GM12873 (cell line): ENCODE measurements at regions not wholly inside any gene's neighbourhood (a gene's known extent, or its start where the extent isn't known, plus 50 kb on each side); places are given as distances from the start of the nearest gene placed in this dataset.

Experiments
- TF ChIP-seq, protein P1 (sequence below): IDR thresholded peaks from 2 replicates; pipeline ENCODE4 v1.5.1; 2012; ENCODE audit warnings: low read depth, mild to moderate bottlenecking, moderate library complexity, low read length, control low read depth; ENCODE audit not compliant: insufficient read depth; ENCODE audit errors: missing control alignments

DNA sequence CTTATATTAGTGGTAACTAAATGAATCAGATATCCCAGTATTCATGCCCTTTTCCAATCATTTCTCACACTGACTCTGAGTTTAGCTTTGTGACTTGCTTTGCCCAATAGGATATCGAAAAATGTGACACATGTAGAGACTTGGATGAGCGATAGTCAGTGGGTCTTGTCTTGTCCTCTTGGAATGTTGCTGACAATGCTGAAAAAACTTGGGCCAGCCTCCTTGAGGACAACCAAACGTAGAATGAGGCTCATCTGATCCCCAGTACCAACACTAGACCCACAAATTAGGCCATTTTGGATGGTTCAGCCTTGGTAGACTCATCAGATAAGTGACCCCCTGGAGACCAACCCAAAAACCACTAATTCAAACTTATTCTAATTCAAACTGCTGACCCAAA is 351.0 kb downstream of the GRIN2B start:
- TF ChIP-seq, protein P1, sequence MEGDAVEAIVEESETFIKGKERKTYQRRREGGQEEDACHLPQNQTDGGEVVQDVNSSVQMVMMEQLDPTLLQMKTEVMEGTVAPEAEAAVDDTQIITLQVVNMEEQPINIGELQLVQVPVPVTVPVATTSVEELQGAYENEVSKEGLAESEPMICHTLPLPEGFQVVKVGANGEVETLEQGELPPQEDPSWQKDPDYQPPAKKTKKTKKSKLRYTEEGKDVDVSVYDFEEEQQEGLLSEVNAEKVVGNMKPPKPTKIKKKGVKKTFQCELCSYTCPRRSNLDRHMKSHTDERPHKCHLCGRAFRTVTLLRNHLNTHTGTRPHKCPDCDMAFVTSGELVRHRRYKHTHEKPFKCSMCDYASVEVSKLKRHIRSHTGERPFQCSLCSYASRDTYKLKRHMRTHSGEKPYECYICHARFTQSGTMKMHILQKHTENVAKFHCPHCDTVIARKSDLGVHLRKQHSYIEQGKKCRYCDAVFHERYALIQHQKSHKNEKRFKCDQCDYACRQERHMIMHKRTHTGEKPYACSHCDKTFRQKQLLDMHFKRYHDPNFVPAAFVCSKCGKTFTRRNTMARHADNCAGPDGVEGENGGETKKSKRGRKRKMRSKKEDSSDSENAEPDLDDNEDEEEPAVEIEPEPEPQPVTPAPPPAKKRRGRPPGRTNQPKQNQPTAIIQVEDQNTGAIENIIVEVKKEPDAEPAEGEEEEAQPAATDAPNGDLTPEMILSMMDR, result no peak

GRCh38 chr12:13628067-13628466 is 353.3 kb downstream of the GRIN2B start:
- TF ChIP-seq, protein P1, result no peak

DNA sequence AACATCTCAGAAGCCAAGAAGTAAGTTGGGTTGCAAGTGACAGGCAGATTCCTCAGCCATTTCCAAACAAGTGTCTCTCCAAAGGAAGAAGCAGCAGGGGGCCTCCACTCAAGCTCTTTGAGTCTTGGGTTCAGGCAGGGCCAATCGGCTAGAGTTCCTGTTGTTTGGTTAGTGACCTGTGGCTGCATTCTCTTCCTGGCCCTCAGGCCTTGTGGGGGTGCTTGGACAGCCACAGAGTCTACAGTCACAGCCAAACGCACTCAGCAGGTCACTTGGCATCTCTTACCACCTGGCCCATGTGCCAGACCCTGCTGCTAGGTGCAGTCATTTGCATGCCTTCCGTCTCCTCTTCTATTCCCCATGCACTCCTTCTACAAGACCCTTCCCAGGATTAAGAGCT is 353.9 kb downstream of the GRIN2B start:
- TF ChIP-seq, protein P1, result no peak

DNA sequence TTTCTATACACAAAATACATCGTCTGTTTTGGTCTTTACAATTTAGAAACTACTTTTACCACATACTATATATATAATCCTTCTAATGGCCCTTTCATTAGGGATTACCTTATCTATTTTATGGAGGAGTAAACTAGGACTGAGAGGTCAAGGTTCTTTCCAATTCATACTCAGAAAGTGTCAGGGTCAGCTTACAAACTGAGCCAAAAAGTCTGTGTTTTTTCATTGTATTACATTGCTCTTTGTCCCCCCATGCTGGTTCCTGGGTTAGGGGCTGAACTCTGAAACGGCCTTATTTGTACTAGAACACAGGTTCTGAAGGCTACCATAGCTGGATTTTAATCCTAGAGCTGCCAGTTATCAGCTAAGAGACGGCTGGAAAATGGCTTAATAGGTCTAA is 368.1 kb downstream of the GRIN2B start:
- TF ChIP-seq, protein P1, result no peak

DNA sequence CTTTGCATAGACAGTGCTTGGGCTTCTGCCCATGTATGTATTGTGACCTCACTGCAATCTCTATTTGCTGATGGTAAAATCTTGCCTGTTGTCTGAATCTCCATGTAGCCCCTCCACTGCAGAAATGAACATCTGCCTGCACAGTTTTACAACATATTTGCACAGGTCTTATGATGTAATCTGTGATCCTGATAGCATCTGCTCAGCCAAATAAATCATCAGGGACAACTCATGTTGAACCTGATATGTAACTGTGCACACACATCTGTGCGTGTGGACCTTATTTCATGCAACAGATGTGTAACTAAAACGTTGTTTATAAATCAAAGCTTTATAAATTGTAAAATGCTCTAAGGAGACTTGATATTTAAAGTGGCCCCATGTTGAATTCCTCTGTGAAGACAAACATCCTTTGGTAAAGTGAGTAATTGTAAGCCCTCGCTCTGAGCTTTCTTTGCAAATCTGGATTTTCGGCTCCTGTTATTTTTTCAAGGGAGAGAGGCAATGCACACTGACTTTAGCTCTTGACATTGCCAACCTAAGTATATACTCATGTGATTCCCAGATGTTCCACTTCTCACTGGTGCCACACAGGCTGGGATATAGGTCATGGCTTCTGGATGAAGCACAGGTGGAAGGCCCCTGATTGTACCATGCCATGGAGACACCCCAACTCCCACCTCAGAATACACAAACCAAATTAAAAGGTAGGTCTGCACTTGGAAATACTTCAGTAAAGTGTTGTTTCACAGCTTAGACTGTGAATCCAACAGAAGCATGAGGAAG is 371.3 kb downstream of the GRIN2B start:
- TF ChIP-seq, protein P1, result no peak

- TF ChIP-seq, protein P1, result no peak
Measured at GRCh38 chr12:13606290-13606689, 375.1 kb downstream of the GRIN2B start.

DNA sequence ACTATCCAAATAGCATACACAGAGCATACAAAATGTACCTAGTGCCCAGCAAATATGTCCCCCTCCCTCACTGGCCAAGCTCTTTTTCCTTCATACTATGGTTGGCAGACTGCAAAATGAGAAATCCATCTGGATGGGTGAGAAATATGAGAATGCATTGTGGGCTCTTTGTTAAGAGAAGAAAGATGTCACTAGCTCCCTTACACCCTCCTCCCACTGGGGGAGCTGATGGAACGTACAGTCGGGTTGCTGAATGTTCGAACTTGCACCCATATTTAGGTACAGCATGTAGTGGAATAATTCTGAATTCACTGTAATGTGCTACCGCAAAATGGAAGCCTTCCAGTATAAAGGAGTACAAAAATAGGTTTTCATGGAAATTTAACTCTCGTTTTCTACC is 377.4 kb downstream of the GRIN2B start:
- TF ChIP-seq, protein P1, result no peak
